ENCODE measurements at regions not wholly inside any gene's neighbourhood (a gene's known extent, or its start where the extent isn't known, plus 50 kb on each side); places are given as distances from the start of the nearest gene placed in this dataset.

- DNase-seq (ENCODE audit: low spot score): no peak
- H3K27me3 Mint-ChIP-seq (ENCODE audit: unreplicated experiment): no peaks in the 10 kb centered on the region
- H3K27ac Mint-ChIP-seq (ENCODE audit: unreplicated experiment): no peak overlapping the region
- TF ChIP-seq CTCF (IDR thresholded peaks at IDR 0.05; ENCODE audit: unreplicated experiment): no peak
- no peaks in the 10 kb centered on the region for H3K36me3 Mint-ChIP-seq (ENCODE audit: low read depth, unreplicated experiment)
- H3K9me3 Mint-ChIP-seq (ENCODE audit: unreplicated experiment): no peaks in the 10 kb centered on the region
- no peaks in the 10 kb centered on the region for H3K4me1 Mint-ChIP-seq (ENCODE audit: unreplicated experiment)
- no peak overlapping the region for H3K4me3 Mint-ChIP-seq (ENCODE audit: unreplicated experiment)
Measured at GRCh38 chr15:53416219-53416940, 343.1 kb downstream of the WDR72 start.

GRCh38 chr15:53414167-53414566 lies 345.3 kb downstream of the WDR72 start:
- no peaks in the 10 kb centered on the region for H3K9me3 Mint-ChIP-seq (ENCODE audit: unreplicated experiment)
- no peak overlapping the region for H3K4me3 Mint-ChIP-seq (ENCODE audit: unreplicated experiment)
- no peaks in the 10 kb centered on the region for H3K36me3 Mint-ChIP-seq (ENCODE audit: low read depth, unreplicated experiment)
- no peaks in the 10 kb centered on the region for H3K4me1 Mint-ChIP-seq (ENCODE audit: unreplicated experiment)
- H3K27ac Mint-ChIP-seq (ENCODE audit: unreplicated experiment): no peak overlapping the region
- H3K27me3 Mint-ChIP-seq (ENCODE audit: unreplicated experiment): no peaks in the 10 kb centered on the region
- DNase-seq (ENCODE audit: low spot score): no peak
- TF ChIP-seq CTCF (IDR thresholded peaks at IDR 0.05; ENCODE audit: unreplicated experiment): no peak

GRCh38 chr15:53412542-53412941 lies 346.9 kb downstream of the WDR72 start:
- no peak overlapping the region for H3K27ac Mint-ChIP-seq (ENCODE audit: unreplicated experiment)
- H3K4me1 Mint-ChIP-seq (ENCODE audit: unreplicated experiment): no peaks in the 10 kb centered on the region
- H3K27me3 Mint-ChIP-seq (ENCODE audit: unreplicated experiment): no peaks in the 10 kb centered on the region
- no peaks in the 10 kb centered on the region for H3K36me3 Mint-ChIP-seq (ENCODE audit: low read depth, unreplicated experiment)
- H3K4me3 Mint-ChIP-seq (ENCODE audit: unreplicated experiment): no peak overlapping the region
- TF ChIP-seq CTCF (IDR thresholded peaks at IDR 0.05; ENCODE audit: unreplicated experiment): no peak
- no peaks in the 10 kb centered on the region for H3K9me3 Mint-ChIP-seq (ENCODE audit: unreplicated experiment)
- no peak for DNase-seq (ENCODE audit: low spot score)

GRCh38 chr15:53404930-53405493 lies 354.5 kb downstream of the WDR72 start:
- no peak for DNase-seq (ENCODE audit: low spot score)
- Mint-ChIP-seq H3K4me3 (ENCODE audit: unreplicated experiment) (no peak overlapping the region), H3K9me3 (ENCODE audit: unreplicated experiment) (no peaks in the 10 kb centered on the region), H3K4me1 (ENCODE audit: unreplicated experiment) (no peaks in the 10 kb centered on the region), H3K27me3 (ENCODE audit: unreplicated experiment) (no peaks in the 10 kb centered on the region), H3K36me3 (ENCODE audit: low read depth, unreplicated experiment) (no peaks in the 10 kb centered on the region), H3K27ac (ENCODE audit: unreplicated experiment) (no peak overlapping the region)
- TF ChIP-seq CTCF (IDR thresholded peaks at IDR 0.05; ENCODE audit: unreplicated experiment): no peak

- no peak overlapping the region for H3K4me3 Mint-ChIP-seq (ENCODE audit: unreplicated experiment)
- TF ChIP-seq CTCF (IDR thresholded peaks at IDR 0.05; ENCODE audit: unreplicated experiment): no peak
- no peaks in the 10 kb centered on the region for H3K4me1 Mint-ChIP-seq (ENCODE audit: unreplicated experiment)
- no peak overlapping the region for H3K27ac Mint-ChIP-seq (ENCODE audit: unreplicated experiment)
- no peak for DNase-seq (ENCODE audit: low spot score)
- H3K9me3 Mint-ChIP-seq (ENCODE audit: unreplicated experiment): no peaks in the 10 kb centered on the region
- H3K36me3 Mint-ChIP-seq (ENCODE audit: low read depth, unreplicated experiment): no peaks in the 10 kb centered on the region
- H3K27me3 Mint-ChIP-seq (ENCODE audit: unreplicated experiment): no peaks in the 10 kb centered on the region
Measured at GRCh38 chr15:53401503-53401902, 358.0 kb downstream of the WDR72 start.

All from endothelial cell (in vitro differentiated cells).